ENCODE measurements at regions not wholly inside any gene's neighbourhood (a gene's known extent, or its start where the extent isn't known, plus 50 kb on each side); places are given as distances from the start of the nearest gene placed in this dataset.

GRCh38 chr3:20344400-20344959 lies 158.5 kb upstream of the SGO1 start:
- Histone ChIP-seq H3K27ac (ENCODE audit: low read depth, low read length) (no peak overlapping the region), H3K4me3 (ENCODE audit: extremely low read depth in 1 of 4, insufficient read depth in 2 of 4, low read depth in 3 of 4, low read length in 4 of 4) (no peak overlapping the region), H2AFZ (ENCODE audit: low read length) (no peak overlapping the region), H3K4me2 (ENCODE audit: insufficient read depth in 1 of 2, low read depth in 2 of 2, low read length in 2 of 2) (no peak overlapping the region), H3K4me1 (replicated peaks in 1 of 4; ENCODE audit: control insufficient read depth in 3 of 4, insufficient read depth in 4 of 4, low read length in 3 of 4) (peaks cover 0 to 3% (median 2%) of the 10 kb centered on the region in 4 experiments; a peak in 4 of 7 replicates), H4K8ac (ENCODE audit: extremely low read depth, insufficient read depth, low read length) (no peak overlapping the region), H2BK12ac (ENCODE audit: low read depth, low read length) (no peak overlapping the region), H4K20me1 (replicated peaks in 1 of 2; ENCODE audit: control insufficient read depth in 1 of 2, insufficient read depth in 2 of 2, low read length in 2 of 2) (no peaks in the 10 kb centered on the region), H3K27me3 (replicated peaks in 1 of 4; ENCODE audit: control insufficient read depth in 3 of 4, extremely low read depth in 1 of 4, insufficient read depth in 3 of 4, low read length in 3 of 4) (no peaks in the 10 kb centered on the region), H2BK120ac (replicated peaks; ENCODE audit: low read depth, low read length) (no peak overlapping the region), H3K56ac (replicated peaks; ENCODE audit: insufficient read length, low read depth, low read length) (no peak overlapping the region), H2BK15ac (ENCODE audit: low read length) (no peak overlapping the region), H2BK5ac (ENCODE audit: low read depth, low read length) (no peak overlapping the region), H2BK20ac (ENCODE audit: low read length) (no peak overlapping the region), H3K23me2 (ENCODE audit: low read depth, low read length) (no peaks in the 10 kb centered on the region; the same call in 1 of the 2 replicates), H4K5ac (ENCODE audit: insufficient read length, low read depth, low read length) (no peak overlapping the region), H3K4ac (replicated peaks; ENCODE audit: insufficient read length, low read depth, low read length) (no peak overlapping the region), H3K23ac (ENCODE audit: insufficient read length) (no peak overlapping the region), H2AK5ac (ENCODE audit: low read depth, low read length) (no peak overlapping the region), H4K91ac (replicated peaks; ENCODE audit: insufficient read length, low read length) (no peak overlapping the region), H3K79me1 (ENCODE audit: low read depth, low read length) (no peaks in the 10 kb centered on the region), H3K14ac (ENCODE audit: insufficient read length) (no peak overlapping the region), H3K79me2 (ENCODE audit: control insufficient read depth in 1 of 2, insufficient read depth in 2 of 2, low read length in 2 of 2) (no peaks in the 10 kb centered on the region), H3K18ac (ENCODE audit: extremely low read depth, low read length) (no peak overlapping the region), H3K9ac (replicated peaks in 1 of 4; ENCODE audit: extremely low read depth in 1 of 4, low read depth in 3 of 4, low read length in 3 of 4) (no peak overlapping the region), H3K9me3 (ENCODE audit: insufficient read depth in 2 of 2, low read depth in 1 of 2, low read length in 1 of 2) (no peaks in the 10 kb centered on the region), H3K36me3 (ENCODE audit: control insufficient read depth in 2 of 4, insufficient read depth in 4 of 4, low read length in 3 of 4) (no peaks in the 10 kb centered on the region)
- TF ChIP-seq TBP (IDR thresholded peaks at IDR 0.05; ENCODE audit: low read depth, low read length) (no peak), BRCA1 (IDR thresholded peaks at IDR 0.05; ENCODE audit: low read depth, low read length) (no peak), YY1 (IDR thresholded peaks at IDR 0.05; ENCODE audit: low read depth, low read length) (no peak), ZNF274 (IDR thresholded peaks at IDR 0.05; ENCODE audit: borderline replicate concordance, extremely low read depth, low read length) (no peak), EP300 (IDR thresholded peaks at IDR 0.05; ENCODE audit: borderline replicate concordance in 1 of 2, low read depth in 2 of 2, low read length in 2 of 2) (no peak), JUN (IDR thresholded peaks at IDR 0.05; ENCODE audit: low read depth, low read length) (0 out of 2 replicates have a peak, but pooled peaks have one; percentile 47), POU5F1 (IDR thresholded peaks at IDR 0.05; ENCODE audit: low read depth, low read length) (0 out of 2 replicates have a peak, but pooled peaks have one; percentile 0), HDAC2 (IDR thresholded peaks at IDR 0.05; ENCODE audit: borderline replicate concordance in 1 of 2, low read depth in 2 of 2, low read length in 2 of 2) (no peak)
- DNase-seq (ENCODE audit: low read depth in 1 of 2, low spot score in 2 of 2): no peak
- FAIRE-seq: no peak
- POLR2A ChIA-PET (ENCODE audit: partially characterized antibody): no interaction called here
- CTCF ChIA-PET (ENCODE audit: partially characterized antibody): interaction anchor here (1.1 to 2.2 kb wide), 2 partner anchors 123 to 586 kb away, joined by 3 to 7 read pairs; no protein-coding TSS in a partner anchor
